HG03565 (cell line): ENCODE measurements at regions not wholly inside any gene's neighbourhood (a gene's known extent, or its start where the extent isn't known, plus 50 kb on each side); places are given as distances from the start of the nearest gene placed in this dataset.

ENCODE experiments used
- ATAC-seq: cut with Tn5 transposase; IDR thresholded peaks from one replicate; pipeline ENCODE4 v1.9.1; 2021; ENCODE audit warnings: mild to moderate bottlenecking, moderate library complexity; ENCODE audit not compliant: unreplicated experiment

DNA sequence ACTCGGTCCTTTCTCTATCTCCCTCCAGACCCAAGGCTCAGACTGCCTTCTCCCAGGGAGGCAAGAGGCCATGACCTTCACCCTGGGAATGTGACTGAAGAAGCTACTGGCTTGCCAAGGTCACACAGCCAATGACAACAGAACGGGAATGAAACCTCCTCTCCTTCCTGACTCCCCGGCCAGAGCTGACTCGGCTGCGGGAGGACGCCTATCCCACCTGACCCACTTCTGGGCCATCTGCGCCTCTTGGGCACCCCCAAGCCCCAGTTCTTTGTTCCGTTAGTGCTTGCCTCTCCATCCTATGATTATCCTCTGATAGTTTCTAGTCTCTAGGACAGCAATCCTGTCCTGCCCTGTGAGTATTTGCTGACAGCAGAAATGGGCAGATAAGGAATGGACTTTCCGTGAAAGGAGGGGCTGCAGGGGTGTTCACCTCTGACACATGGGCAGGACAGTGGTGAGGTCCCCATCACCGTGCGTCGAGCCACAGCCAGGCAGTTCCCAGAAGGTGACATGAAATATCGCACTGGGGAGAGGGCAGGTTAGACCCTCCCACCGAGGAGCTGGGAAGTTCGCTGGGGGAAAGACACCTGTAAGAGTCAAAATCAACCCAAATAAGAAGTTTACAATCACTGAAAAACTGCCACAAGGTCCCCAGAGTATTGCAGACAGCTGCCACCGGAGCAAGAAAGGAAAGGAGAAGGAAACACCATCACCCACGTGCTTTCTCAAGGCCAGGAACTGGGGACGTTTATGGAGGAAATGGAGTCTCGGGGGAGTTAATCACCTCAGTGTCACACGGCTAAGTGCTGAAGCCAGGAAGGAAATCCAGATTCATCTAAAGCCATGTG is 63.0 kb downstream of the INSIG1 start:
- no peak for ATAC-seq

GRCh38 chr7:155361346-155361680 is 63.6 kb downstream of the INSIG1 start:
- no peak for ATAC-seq

DNA sequence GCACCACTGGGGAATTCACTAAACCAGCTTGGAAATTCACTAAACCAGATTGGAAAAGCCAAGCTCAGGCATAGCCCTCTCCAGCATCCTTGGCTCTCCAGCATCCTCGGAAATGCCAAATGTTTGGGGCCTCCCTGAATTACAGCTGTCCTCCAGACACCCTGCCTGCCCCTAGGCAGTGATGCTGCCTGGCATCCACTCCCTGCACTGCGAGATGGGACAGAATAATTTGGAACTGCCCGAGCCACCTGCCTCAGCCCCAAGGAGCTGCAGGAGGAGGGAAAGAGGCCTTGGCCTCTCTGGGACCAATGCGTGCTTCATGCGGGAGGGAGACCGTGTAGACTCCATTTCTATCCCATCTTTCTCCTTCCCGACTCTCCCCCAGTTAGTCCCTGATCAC is 64.3 kb downstream of the INSIG1 start:
- no peak for ATAC-seq

- ATAC-seq = no peak
Measured at GRCh38 chr7:155362380-155363145, 64.9 kb downstream of the INSIG1 start.

GRCh38 chr7:155363146-155363539 is 65.5 kb downstream of the INSIG1 start:
- no peak for ATAC-seq

DNA sequence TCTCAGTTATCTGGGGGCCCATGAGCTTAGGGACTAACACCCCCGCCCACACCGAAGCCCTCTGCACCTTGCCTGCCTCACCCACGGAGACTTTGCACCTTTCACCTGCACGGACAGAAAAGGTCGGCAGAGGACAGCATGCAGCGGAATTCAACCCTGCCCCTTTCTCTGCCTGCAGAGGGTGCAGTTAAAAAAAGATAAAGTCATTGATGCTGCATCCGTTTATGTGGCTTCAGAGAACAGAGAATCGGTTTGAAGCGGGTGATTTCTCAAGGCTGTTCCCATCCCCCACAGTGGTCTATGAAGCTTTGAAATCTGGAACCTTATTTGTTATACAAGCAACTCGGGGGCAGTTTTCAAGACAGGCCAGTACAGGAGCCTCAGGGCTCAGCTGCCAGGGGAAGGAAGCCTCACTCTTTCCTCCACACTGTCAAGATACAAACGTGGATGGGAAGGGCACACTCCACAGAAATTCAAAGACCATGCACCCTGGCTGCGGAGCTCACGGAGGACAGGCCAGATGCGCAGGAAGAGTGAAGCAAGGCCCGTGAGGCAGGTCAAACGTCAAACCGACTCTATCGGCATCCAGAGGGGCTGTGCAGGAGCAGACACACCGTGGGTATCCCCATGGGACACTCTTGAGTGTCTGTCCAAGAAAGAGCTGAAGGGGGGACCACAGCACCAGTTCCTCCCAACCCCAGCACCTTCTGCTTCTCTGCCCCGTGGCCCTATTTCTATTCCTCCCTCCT is 66.3 kb downstream of the INSIG1 start:
- ATAC-seq = no peak

DNA sequence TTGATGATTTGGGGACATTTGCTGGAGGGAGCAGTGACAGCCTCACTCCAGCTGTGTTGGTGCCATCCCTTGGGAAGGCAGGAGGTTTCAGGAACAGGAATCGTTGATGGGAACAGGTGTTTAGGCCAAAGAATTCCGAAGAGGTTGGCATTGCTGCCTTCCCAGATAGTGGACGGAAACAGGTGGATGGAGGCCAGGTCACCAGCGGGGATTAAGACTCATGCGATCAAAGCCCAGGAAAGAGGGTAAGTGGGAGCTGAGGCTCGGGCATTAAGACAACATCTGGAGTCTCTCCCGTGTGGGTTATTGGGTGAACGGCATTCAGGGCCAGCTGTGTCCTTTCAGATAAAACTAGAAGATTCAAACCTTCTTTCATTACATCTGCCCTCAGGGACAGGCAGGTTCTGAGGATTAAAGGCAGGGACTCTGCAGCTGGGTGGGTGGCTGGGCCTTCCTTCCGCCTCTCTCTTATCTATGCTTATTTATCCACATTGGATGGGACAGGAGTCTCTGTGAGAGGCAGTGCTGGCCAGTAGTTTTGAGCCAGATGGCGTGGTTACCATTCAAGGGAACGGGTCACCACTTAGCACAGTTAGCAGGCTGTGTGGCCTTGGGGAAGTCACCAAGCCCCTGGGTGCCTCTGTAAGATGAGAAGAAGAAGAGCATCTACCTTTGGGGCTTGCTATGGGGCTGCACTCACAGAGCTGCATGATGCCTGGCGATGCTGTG is 67.6 kb downstream of the INSIG1 start:
- ATAC-seq = no peak

DNA sequence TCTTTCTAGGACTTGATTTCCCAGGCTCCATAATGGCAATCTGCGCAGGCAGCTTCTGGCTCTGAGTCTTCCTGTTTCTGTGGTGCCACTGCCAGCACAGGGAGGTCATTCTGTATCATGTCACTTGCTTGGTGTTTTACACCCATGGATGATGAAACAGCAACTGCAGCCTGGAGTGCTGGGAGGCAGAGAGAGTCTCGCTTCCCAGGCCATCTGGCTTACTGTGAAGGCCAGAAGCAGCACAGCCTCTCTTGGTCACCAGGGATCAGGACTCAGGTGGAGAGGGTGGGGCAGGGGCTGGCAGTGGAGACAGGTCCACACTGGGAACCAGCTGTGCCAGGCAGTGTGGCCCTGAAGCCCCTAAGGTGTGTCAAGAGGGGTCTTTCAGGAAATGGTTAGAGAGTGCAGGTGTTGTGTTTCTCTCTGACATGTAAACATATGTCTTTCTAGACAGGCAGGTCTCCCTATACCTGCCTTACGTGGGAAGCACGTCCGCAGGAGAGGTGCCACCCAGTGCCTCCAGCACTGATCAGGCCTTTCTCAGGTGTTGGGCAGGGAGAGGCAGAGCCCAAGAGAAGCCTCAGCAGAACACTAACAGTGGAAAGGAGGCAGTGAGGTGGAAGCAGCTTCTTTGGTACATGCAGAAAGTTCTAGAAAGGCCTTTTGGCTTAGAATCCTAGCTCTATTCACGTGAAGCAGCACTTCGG is 71.4 kb downstream of the INSIG1 start:
- ATAC-seq = no peak

DNA sequence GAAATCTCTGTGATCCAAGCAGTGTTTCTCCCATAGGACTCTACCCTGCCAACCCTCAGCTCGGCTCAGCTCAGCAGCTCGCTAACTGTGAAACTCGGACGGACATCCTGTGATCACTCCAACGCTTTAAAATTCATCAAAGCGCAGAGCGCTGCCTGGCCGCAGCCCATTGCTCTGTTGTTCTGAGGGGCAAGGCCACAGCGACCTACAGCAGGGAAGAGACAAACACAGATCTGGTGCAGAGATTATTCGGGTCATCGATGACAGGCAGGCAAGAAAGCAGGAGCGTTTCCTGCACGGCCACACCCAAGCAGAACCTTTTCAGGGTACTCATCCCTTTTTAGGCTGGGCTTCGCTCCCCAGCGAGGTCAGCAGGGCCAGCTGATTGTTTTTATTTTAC is 72.1 kb downstream of the INSIG1 start:
- ATAC-seq = no peak

DNA sequence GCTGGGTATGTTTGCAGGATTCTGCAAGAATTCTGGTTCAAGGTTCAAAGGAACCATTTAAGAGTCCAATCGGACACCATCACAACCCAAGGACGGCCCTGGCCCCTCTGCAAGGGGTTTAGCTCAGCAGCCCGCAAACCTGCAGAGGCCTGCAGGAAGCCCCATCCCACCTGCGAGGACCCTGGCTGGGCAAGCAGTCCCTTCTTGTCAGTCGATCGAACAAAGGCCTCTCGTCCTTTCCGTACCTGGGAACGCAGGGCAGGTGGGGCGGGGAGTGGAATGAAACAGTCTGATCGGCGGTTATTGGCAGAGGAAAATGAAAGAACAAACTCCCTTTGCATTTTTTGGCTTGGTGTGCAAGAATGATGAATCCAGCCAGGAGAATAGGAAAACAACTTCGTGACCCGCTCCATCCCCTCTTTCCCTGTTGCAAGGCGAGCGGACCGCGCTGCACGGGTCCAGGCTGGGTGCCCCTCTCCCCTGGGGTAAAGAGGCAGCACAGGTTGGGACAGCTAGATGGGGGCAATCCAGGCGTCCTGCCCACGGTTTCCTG is 73.7 kb downstream of the INSIG1 start:
- ATAC-seq = no peak

- ATAC-seq = peak; percentile 49
Measured at GRCh38 chr7:155371884-155372781, 74.5 kb downstream of the INSIG1 start.

- ATAC-seq = no peak
Measured at GRCh38 chr7:155372782-155373358, 75.2 kb downstream of the INSIG1 start.

GRCh38 chr7:155373359-155374273 is 75.9 kb downstream of the INSIG1 start:
- ATAC-seq = no peak

GRCh38 chr7:155374276-155375252 is 76.9 kb downstream of the INSIG1 start:
- no peak for ATAC-seq

GRCh38 chr7:155375337-155376277 is 77.9 kb downstream of the INSIG1 start:
- ATAC-seq = no peak
